ENCODE measurements at regions not wholly inside any gene's neighbourhood (a gene's known extent, or its start where the extent isn't known, plus 50 kb on each side); places are given as distances from the start of the nearest gene placed in this dataset.

DNA sequence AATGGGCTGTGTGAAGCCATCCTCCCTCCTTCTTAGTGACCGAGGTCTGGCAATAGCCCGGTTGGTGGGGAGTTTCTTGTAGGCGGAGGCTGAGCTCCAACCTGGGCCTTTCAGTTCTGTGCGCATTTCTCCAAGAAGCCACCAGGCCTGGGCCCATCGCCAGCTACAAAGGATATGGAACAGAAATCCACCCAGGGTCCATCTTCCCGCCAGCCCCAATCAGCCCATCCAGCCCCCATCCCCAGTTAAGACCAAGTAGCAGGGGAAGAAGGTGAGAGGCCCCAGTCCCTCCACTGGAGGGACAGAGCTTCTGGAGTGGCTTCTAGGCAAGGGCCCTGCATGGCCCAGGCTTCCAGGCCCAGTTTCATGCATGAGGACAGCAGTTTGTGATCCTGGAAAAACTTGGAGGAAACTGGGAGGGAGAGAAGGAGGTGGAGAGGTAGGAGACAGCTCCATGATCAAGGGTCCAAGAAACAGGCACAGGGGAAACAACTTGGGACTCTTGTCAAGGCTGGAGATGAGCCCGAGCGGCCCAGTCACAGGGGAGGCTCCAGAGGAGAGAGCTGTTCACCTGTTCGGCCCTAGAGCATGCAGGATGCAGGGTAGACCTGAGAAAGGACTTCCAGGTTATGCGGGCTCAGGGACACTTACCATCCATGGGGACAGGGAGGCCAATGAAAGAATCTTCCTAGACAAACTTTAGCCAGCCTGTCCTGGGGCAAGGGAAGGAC, 261.2 kb downstream of the PTPRU start:
- no peak for TF ChIP-seq HNRNPL (IDR thresholded peaks at IDR 0.05; ENCODE audit: low read depth, low read length)
- TF ChIP-seq POLR2AphosphoS2 (IDR thresholded peaks at IDR 0.05; ENCODE audit: low read depth, low read length) = no peak
- no peak for TF ChIP-seq JUND (CRISPR knock-in tag; IDR thresholded peaks at IDR 0.05)
- TF ChIP-seq SP1 (IDR thresholded peaks at IDR 0.05) = no peak
- TF ChIP-seq SP1 (CRISPR knock-in tag; IDR thresholded peaks at IDR 0.05) = no peak
